ENCODE measurements at regions not wholly inside any gene's neighbourhood (a gene's known extent, or its start where the extent isn't known, plus 50 kb on each side); places are given as distances from the start of the nearest gene placed in this dataset.

- Histone ChIP-seq H3K9me3 (0 out of 2 replicates have a peak, but pooled peaks cover 2% of the 10 kb centered on the region), H3K79me2 (ENCODE audit: insufficient read depth) (no peaks in the 10 kb centered on the region), H4K20me1 (ENCODE audit: insufficient read depth) (no peaks in the 10 kb centered on the region), H3K27ac (ENCODE audit: low read depth in 2 of 2, low read length in 1 of 2) (no peak overlapping the region), H3F3A (replicated peaks; ENCODE audit: insufficient read depth) (peaks cover 10% of the 10 kb centered on the region), H3K4me3 (ENCODE audit: low read depth in 2 of 2, low read length in 1 of 2) (no peak overlapping the region), H2AFZ (ENCODE audit: low read depth) (no peak overlapping the region), H3K9ac (no peak overlapping the region), H3K9me2 (no peaks in the 10 kb centered on the region), H3K27me3 (ENCODE audit: insufficient read depth) (no peaks in the 10 kb centered on the region), H3K36me3 (replicated peaks in 1 of 2; ENCODE audit: control insufficient read depth in 1 of 2, insufficient read depth in 2 of 2, low read length in 1 of 2) (no peaks in the 10 kb centered on the region), H3K4me1 (ENCODE audit: control insufficient read depth in 1 of 2, insufficient read depth in 2 of 2, low read depth in 1 of 2, low read length in 1 of 2) (peaks cover 0 to 7% of the 10 kb centered on the region in 2 experiments; a peak in 1 of 4 replicates), H3K4me2 (no peak overlapping the region)
- WGBS (ENCODE audit: low lambda C conversion rate) = 68% methylated on average over 1 of the region's 1 CpG
- POLR2A ChIA-PET = no interaction called here
- CTCF ChIA-PET = no interaction called here
- TF ChIP-seq MXI1 (IDR thresholded peaks at IDR 0.05; ENCODE audit: low read depth, low read length) (no peak), RXRA (IDR thresholded peaks at IDR 0.05; ENCODE audit: borderline replicate concordance, low read depth) (no peak), POLR2AphosphoS5 (IDR thresholded peaks at IDR 0.05; ENCODE audit: low read depth, low read length) (no peak), EP300 (IDR thresholded peaks at IDR 0.05; ENCODE audit: borderline replicate concordance in 1 of 2, low read depth in 1 of 2, low read length in 1 of 2) (no peak), JUND (IDR thresholded peaks at IDR 0.05) (no peak), TCF12 (IDR thresholded peaks at IDR 0.05) (no peak), CHD2 (IDR thresholded peaks at IDR 0.05; ENCODE audit: low read length, partially characterized antibody) (no peak)
- TF ChIP-seq, protein P1, sequence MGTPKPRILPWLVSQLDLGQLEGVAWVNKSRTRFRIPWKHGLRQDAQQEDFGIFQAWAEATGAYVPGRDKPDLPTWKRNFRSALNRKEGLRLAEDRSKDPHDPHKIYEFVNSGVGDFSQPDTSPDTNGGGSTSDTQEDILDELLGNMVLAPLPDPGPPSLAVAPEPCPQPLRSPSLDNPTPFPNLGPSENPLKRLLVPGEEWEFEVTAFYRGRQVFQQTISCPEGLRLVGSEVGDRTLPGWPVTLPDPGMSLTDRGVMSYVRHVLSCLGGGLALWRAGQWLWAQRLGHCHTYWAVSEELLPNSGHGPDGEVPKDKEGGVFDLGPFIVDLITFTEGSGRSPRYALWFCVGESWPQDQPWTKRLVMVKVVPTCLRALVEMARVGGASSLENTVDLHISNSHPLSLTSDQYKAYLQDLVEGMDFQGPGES (IDR thresholded peaks at IDR 0.05; ENCODE audit: low read depth, low read length) = no peak
- TF ChIP-seq, protein P2, sequence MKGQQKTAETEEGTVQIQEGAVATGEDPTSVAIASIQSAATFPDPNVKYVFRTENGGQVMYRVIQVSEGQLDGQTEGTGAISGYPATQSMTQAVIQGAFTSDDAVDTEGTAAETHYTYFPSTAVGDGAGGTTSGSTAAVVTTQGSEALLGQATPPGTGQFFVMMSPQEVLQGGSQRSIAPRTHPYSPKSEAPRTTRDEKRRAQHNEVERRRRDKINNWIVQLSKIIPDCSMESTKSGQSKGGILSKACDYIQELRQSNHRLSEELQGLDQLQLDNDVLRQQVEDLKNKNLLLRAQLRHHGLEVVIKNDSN (IDR thresholded peaks at IDR 0.05; ENCODE audit: borderline replicate concordance, low read depth) = no peak
- no peak for DNase-seq
Measured at GRCh38 chr12:80031229-80031628, 68.1 kb upstream of the OTOGL start.

DNA sequence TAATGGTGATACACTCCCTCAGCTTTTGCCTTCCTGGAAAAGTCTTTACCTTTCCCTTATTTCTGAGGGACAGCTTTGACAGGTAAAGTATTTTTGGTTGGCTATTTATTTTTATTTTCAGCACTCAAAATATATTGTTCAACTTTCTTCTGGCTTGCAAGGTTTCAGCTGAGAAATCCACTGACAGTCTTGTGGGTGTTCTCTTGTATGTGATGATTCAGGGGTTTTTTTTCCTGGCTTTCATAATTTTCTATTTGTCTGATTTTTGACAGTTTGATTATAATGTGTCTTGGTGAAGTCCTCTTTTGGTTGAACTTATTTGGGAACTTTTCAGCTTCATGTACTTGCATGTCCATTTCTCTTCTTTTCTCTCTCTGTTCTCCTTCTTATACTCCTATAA lies 73.7 kb upstream of the OTOGL start:
- Histone ChIP-seq H4K20me1 (ENCODE audit: insufficient read depth) (no peaks in the 10 kb centered on the region), H3K9me3 (0 out of 2 replicates have a peak, but pooled peaks cover 12% of the 10 kb centered on the region), H3K27ac (ENCODE audit: low read depth in 2 of 2, low read length in 1 of 2) (no peak overlapping the region), H3K4me2 (no peak overlapping the region), H3F3A (replicated peaks; ENCODE audit: insufficient read depth) (no peaks in the 10 kb centered on the region), H3K9ac (no peak overlapping the region), H2AFZ (ENCODE audit: low read depth) (no peak overlapping the region), H3K9me2 (no peaks in the 10 kb centered on the region), H3K79me2 (ENCODE audit: insufficient read depth) (no peaks in the 10 kb centered on the region), H3K36me3 (replicated peaks in 1 of 2; ENCODE audit: control insufficient read depth in 1 of 2, insufficient read depth in 2 of 2, low read length in 1 of 2) (no peaks in the 10 kb centered on the region), H3K27me3 (ENCODE audit: insufficient read depth) (no peaks in the 10 kb centered on the region), H3K4me3 (ENCODE audit: low read depth in 2 of 2, low read length in 1 of 2) (no peak overlapping the region), H3K4me1 (ENCODE audit: control insufficient read depth in 1 of 2, insufficient read depth in 2 of 2, low read depth in 1 of 2, low read length in 1 of 2) (no peaks in the 10 kb centered on the region)
- no peak for TF ChIP-seq RXRA (IDR thresholded peaks at IDR 0.05; ENCODE audit: borderline replicate concordance, low read depth)
- no peak for TF ChIP-seq YY1 (IDR thresholded peaks at IDR 0.05; ENCODE audit: low read depth)
- TF ChIP-seq, protein P1 (IDR thresholded peaks at IDR 0.05; ENCODE audit: low read depth, low read length) = no peak
- TF ChIP-seq RAD21 (IDR thresholded peaks at IDR 0.05; ENCODE audit: low read length) = no peak
- TF ChIP-seq EZH2phosphoT487 (IDR thresholded peaks at IDR 0.05; ENCODE audit: borderline replicate concordance, low read depth) = no peak
- no peak for TF ChIP-seq SMC3 (IDR thresholded peaks at IDR 0.05; ENCODE audit: low read depth, low read length)
- no peak for TF ChIP-seq FOXM1 (IDR thresholded peaks at IDR 0.05; ENCODE audit: low read depth)
- no peak for TF ChIP-seq EP300 (IDR thresholded peaks at IDR 0.05; ENCODE audit: borderline replicate concordance in 1 of 2, low read depth in 1 of 2, low read length in 1 of 2)
- no peak for TF ChIP-seq MEF2A (IDR thresholded peaks at IDR 0.05; ENCODE audit: borderline replicate concordance, low read depth)
- TF ChIP-seq, protein P3, sequence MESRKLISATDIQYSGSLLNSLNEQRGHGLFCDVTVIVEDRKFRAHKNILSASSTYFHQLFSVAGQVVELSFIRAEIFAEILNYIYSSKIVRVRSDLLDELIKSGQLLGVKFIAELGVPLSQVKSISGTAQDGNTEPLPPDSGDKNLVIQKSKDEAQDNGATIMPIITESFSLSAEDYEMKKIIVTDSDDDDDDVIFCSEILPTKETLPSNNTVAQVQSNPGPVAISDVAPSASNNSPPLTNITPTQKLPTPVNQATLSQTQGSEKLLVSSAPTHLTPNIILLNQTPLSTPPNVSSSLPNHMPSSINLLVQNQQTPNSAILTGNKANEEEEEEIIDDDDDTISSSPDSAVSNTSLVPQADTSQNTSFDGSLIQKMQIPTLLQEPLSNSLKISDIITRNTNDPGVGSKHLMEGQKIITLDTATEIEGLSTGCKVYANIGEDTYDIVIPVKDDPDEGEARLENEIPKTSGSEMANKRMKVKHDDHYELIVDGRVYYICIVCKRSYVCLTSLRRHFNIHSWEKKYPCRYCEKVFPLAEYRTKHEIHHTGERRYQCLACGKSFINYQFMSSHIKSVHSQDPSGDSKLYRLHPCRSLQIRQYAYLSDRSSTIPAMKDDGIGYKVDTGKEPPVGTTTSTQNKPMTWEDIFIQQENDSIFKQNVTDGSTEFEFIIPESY (IDR thresholded peaks at IDR 0.05; ENCODE audit: borderline replicate concordance, low read depth) = no peak
- TF ChIP-seq NRF1 (IDR thresholded peaks at IDR 0.05; ENCODE audit: low read depth, low read length) = no peak
- no peak for TF ChIP-seq ELF1 (IDR thresholded peaks at IDR 0.05)
- TF ChIP-seq, protein P4, sequence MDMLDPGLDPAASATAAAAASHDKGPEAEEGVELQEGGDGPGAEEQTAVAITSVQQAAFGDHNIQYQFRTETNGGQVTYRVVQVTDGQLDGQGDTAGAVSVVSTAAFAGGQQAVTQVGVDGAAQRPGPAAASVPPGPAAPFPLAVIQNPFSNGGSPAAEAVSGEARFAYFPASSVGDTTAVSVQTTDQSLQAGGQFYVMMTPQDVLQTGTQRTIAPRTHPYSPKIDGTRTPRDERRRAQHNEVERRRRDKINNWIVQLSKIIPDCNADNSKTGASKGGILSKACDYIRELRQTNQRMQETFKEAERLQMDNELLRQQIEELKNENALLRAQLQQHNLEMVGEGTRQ (IDR thresholded peaks at IDR 0.05; ENCODE audit: borderline replicate concordance, low read depth, low read length) = no peak
- no peak for TF ChIP-seq POLR2AphosphoS5 (IDR thresholded peaks at IDR 0.05; ENCODE audit: low read depth, low read length)
- TF ChIP-seq CHD2 (IDR thresholded peaks at IDR 0.05; ENCODE audit: low read length, partially characterized antibody) = no peak
- ChIA-PET CTCF (no interaction called here), POLR2A (no interaction called here)
- DNase-seq = no peak
